ENCODE measurements at regions not wholly inside any gene's neighbourhood (a gene's known extent, or its start where the extent isn't known, plus 50 kb on each side); places are given as distances from the start of the nearest gene placed in this dataset.

- Histone ChIP-seq H3K9me2 (ENCODE audit: insufficient read depth, low read length) (no peaks in the 10 kb centered on the region), H3K9me3 (ENCODE audit: low read length) (no peaks in the 10 kb centered on the region), H3K79me2 (ENCODE audit: insufficient read depth, low read depth, low read length) (no peaks in the 10 kb centered on the region), H3K4me1 (ENCODE audit: insufficient read depth, low read length, poor library complexity, severe bottlenecking) (no peaks in the 10 kb centered on the region), H3K4me2 (ENCODE audit: low read length) (no peak overlapping the region), H4K20me1 (ENCODE audit: insufficient read depth, low read length) (no peaks in the 10 kb centered on the region), H3K27ac (ENCODE audit: low read depth, low read length, poor library complexity, severe bottlenecking) (no peak overlapping the region), H3K36me3 (ENCODE audit: insufficient read depth, low read length) (no peaks in the 10 kb centered on the region), H3K4me3 (ENCODE audit: low read depth, low read length, poor library complexity, severe bottlenecking) (no peak overlapping the region), H2AFZ (ENCODE audit: low read length) (no peak overlapping the region)
- POLR2A ChIA-PET = no interaction called here
- TF ChIP-seq EZH2phosphoT487 (IDR thresholded peaks at IDR 0.05; ENCODE audit: borderline replicate concordance, low read depth, low read length) (no peak), CTCF (conservative IDR thresholded peaks at IDR 0.05; ENCODE audit: low read length) (no peak)
- BruUV-seq (replicated peaks) = no TSS peak
- DNase-seq (ENCODE audit: low spot score) = no peak
- intact Hi-C loops (cut with micrococcal nuclease; ENCODE audit: unreplicated experiment) = no loop called here
- CTCF ChIA-PET (ENCODE audit: unreplicated experiment) = interaction anchor here (0.5 kb wide), 1 partner anchor 1311 kb away, joined by 6 read pairs; no protein-coding TSS in a partner anchor
Measured at GRCh38 chr1:117267232-117267774, 56.6 kb upstream of the VTCN1 start.

GRCh38 chr1:117262976-117263375 lies 52.2 kb upstream of the VTCN1 start:
- Histone ChIP-seq H3K4me2 (ENCODE audit: low read length) (no peak overlapping the region), H3K9me3 (ENCODE audit: low read length) (no peaks in the 10 kb centered on the region), H3K9me2 (ENCODE audit: insufficient read depth, low read length) (no peaks in the 10 kb centered on the region), H3K4me1 (ENCODE audit: insufficient read depth, low read length, poor library complexity, severe bottlenecking) (no peaks in the 10 kb centered on the region), H2AFZ (ENCODE audit: low read length) (no peak overlapping the region), H3K27ac (ENCODE audit: low read depth, low read length, poor library complexity, severe bottlenecking) (no peak overlapping the region), H3K36me3 (ENCODE audit: insufficient read depth, low read length) (no peaks in the 10 kb centered on the region), H3K4me3 (ENCODE audit: low read depth, low read length, poor library complexity, severe bottlenecking) (no peak overlapping the region), H3K79me2 (ENCODE audit: insufficient read depth, low read depth, low read length) (no peaks in the 10 kb centered on the region), H4K20me1 (ENCODE audit: insufficient read depth, low read length) (no peaks in the 10 kb centered on the region)
- no peak for DNase-seq (ENCODE audit: low spot score)
- intact Hi-C loops (cut with micrococcal nuclease; ENCODE audit: unreplicated experiment) = no loop called here
- TF ChIP-seq EZH2phosphoT487 (IDR thresholded peaks at IDR 0.05; ENCODE audit: borderline replicate concordance, low read depth, low read length) (no peak), CTCF (conservative IDR thresholded peaks at IDR 0.05; ENCODE audit: low read length) (no peak)
- ChIA-PET POLR2A (interaction anchor here (0.6 kb wide), 1 partner anchor 18 kb away, joined by 3 read pairs; no protein-coding TSS in a partner anchor), CTCF (ENCODE audit: unreplicated experiment) (no interaction called here)
- no TSS peak for BruUV-seq (replicated peaks)

- no peak for TF ChIP-seq CTCF (conservative IDR thresholded peaks at IDR 0.05; ENCODE audit: low read length)
- TF ChIP-seq EZH2phosphoT487 (IDR thresholded peaks at IDR 0.05; ENCODE audit: borderline replicate concordance, low read depth, low read length) = no peak
- no peak overlapping the region for H3K27ac ChIP-seq (ENCODE audit: low read depth, low read length, poor library complexity, severe bottlenecking)
- DNase-seq (ENCODE audit: low spot score) = no peak
- no peaks in the 10 kb centered on the region for H3K9me3 ChIP-seq (ENCODE audit: low read length)
- no peaks in the 10 kb centered on the region for H3K36me3 ChIP-seq (ENCODE audit: insufficient read depth, low read length)
- no peak overlapping the region for H2AFZ ChIP-seq (ENCODE audit: low read length)
- CTCF ChIA-PET (ENCODE audit: unreplicated experiment) = no interaction called here
- intact Hi-C loops (cut with micrococcal nuclease; ENCODE audit: unreplicated experiment) = no loop called here
- H4K20me1 ChIP-seq (ENCODE audit: insufficient read depth, low read length) = no peaks in the 10 kb centered on the region
- no peaks in the 10 kb centered on the region for H3K79me2 ChIP-seq (ENCODE audit: insufficient read depth, low read depth, low read length)
- no TSS peak for BruUV-seq (replicated peaks)
- POLR2A ChIA-PET = no interaction called here
- no peaks in the 10 kb centered on the region for H3K9me2 ChIP-seq (ENCODE audit: insufficient read depth, low read length)
- no peak overlapping the region for H3K4me2 ChIP-seq (ENCODE audit: low read length)
- no peaks in the 10 kb centered on the region for H3K4me1 ChIP-seq (ENCODE audit: insufficient read depth, low read length, poor library complexity, severe bottlenecking)
- no peak overlapping the region for H3K4me3 ChIP-seq (ENCODE audit: low read depth, low read length, poor library complexity, severe bottlenecking)
Measured at GRCh38 chr1:117261424-117261785, 50.7 kb upstream of the VTCN1 start.
